ENCODE measurements at regions not wholly inside any gene's neighbourhood (a gene's known extent, or its start where the extent isn't known, plus 50 kb on each side); places are given as distances from the start of the nearest gene placed in this dataset.

GRCh38 chr9:102842423-102842822 is 152.7 kb upstream of the CYLC2 start:
- no peak overlapping the region for H3K4me3 ChIP-seq (ENCODE audit: insufficient read depth in 1 of 2, low read depth in 1 of 2, low read length in 2 of 2)
- no peaks in the 10 kb centered on the region for H3K9me3 ChIP-seq (ENCODE audit: control insufficient read depth, low read length)
- no peaks in the 10 kb centered on the region for H3K36me3 ChIP-seq (ENCODE audit: control insufficient read depth in 1 of 2, insufficient read depth in 2 of 2, low read depth in 1 of 2, low read length in 2 of 2)
- no peak overlapping the region for H3K14ac ChIP-seq (ENCODE audit: low read length in 2 of 2)
- no peaks in the 10 kb centered on the region for H3K27me3 ChIP-seq (ENCODE audit: control insufficient read depth in 1 of 2, insufficient read depth in 1 of 2, low read length in 2 of 2)
- no peak overlapping the region for H2BK120ac ChIP-seq (ENCODE audit: low read depth, low read length)
- H4K91ac ChIP-seq (ENCODE audit: low read length) = no peak overlapping the region
- no peak overlapping the region for H3K4me2 ChIP-seq (ENCODE audit: low read length, poor library complexity, severe bottlenecking)
- H2AFZ ChIP-seq (ENCODE audit: low read depth, low read length) = no peak overlapping the region
- H3K23ac ChIP-seq (ENCODE audit: low read length in 2 of 2) = no peak overlapping the region
- H3K27ac ChIP-seq (ENCODE audit: low read length, poor library complexity, severe bottlenecking) = no peak overlapping the region
- H4K8ac ChIP-seq (ENCODE audit: low read length) = no peak overlapping the region
- no peak overlapping the region for H3K4ac ChIP-seq (ENCODE audit: low read depth in 1 of 2, low read length in 2 of 2)
- H3K18ac ChIP-seq (ENCODE audit: low read depth in 1 of 2, low read length in 2 of 2) = no peak overlapping the region
- no CpG with 5 or more reads among the region's 2 CpGs for WGBS
- H2BK12ac ChIP-seq (ENCODE audit: low read length in 2 of 2) = no peak overlapping the region
- H3K9ac ChIP-seq (ENCODE audit: low read length) = no peak overlapping the region
- no peak for DNase-seq
- H2AK5ac ChIP-seq (ENCODE audit: low read length, severe bottlenecking) = no peak overlapping the region
- H2BK5ac ChIP-seq (ENCODE audit: low read depth, low read length, poor library complexity, severe bottlenecking) = no peak overlapping the region
- no peaks in the 10 kb centered on the region for H3K4me1 ChIP-seq (ENCODE audit: control insufficient read depth, insufficient read depth, low read depth, low read length)
- no peaks in the 10 kb centered on the region for H3K79me1 ChIP-seq (replicated peaks; ENCODE audit: low read length, poor library complexity, severe bottlenecking)
- H2BK15ac ChIP-seq (ENCODE audit: low read depth, poor library complexity, severe bottlenecking) = no peak overlapping the region

- WGBS = no CpG with 5 or more reads among the region's 2 CpGs
- H2BK15ac ChIP-seq (ENCODE audit: low read depth, poor library complexity, severe bottlenecking) = no peak overlapping the region
- H2BK5ac ChIP-seq (ENCODE audit: low read depth, low read length, poor library complexity, severe bottlenecking) = no peak overlapping the region
- no peak for DNase-seq
- H3K4ac ChIP-seq (ENCODE audit: low read depth in 1 of 2, low read length in 2 of 2) = no peak overlapping the region
- no peak overlapping the region for H3K4me3 ChIP-seq (ENCODE audit: insufficient read depth in 1 of 2, low read depth in 1 of 2, low read length in 2 of 2)
- no peak overlapping the region for H2AFZ ChIP-seq (ENCODE audit: low read depth, low read length)
- H3K9ac ChIP-seq (ENCODE audit: low read length) = no peak overlapping the region
- no peak overlapping the region for H2BK120ac ChIP-seq (ENCODE audit: low read depth, low read length)
- no peak overlapping the region for H3K27ac ChIP-seq (ENCODE audit: low read length, poor library complexity, severe bottlenecking)
- no peaks in the 10 kb centered on the region for H3K27me3 ChIP-seq (ENCODE audit: control insufficient read depth in 1 of 2, insufficient read depth in 1 of 2, low read length in 2 of 2)
- no peak overlapping the region for H3K4me2 ChIP-seq (ENCODE audit: low read length, poor library complexity, severe bottlenecking)
- no peak overlapping the region for H2AK5ac ChIP-seq (ENCODE audit: low read length, severe bottlenecking)
- no peak overlapping the region for H3K14ac ChIP-seq (ENCODE audit: low read length in 2 of 2)
- no peak overlapping the region for H3K23ac ChIP-seq (ENCODE audit: low read length in 2 of 2)
- H4K91ac ChIP-seq (ENCODE audit: low read length) = no peak overlapping the region
- no peaks in the 10 kb centered on the region for H3K4me1 ChIP-seq (ENCODE audit: control insufficient read depth, insufficient read depth, low read depth, low read length)
- H3K18ac ChIP-seq (ENCODE audit: low read depth in 1 of 2, low read length in 2 of 2) = no peak overlapping the region
- no peak overlapping the region for H2BK12ac ChIP-seq (ENCODE audit: low read length in 2 of 2)
- H3K9me3 ChIP-seq (ENCODE audit: control insufficient read depth, low read length) = no peaks in the 10 kb centered on the region
- H3K36me3 ChIP-seq (ENCODE audit: control insufficient read depth in 1 of 2, insufficient read depth in 2 of 2, low read depth in 1 of 2, low read length in 2 of 2) = no peaks in the 10 kb centered on the region
- no peak overlapping the region for H4K8ac ChIP-seq (ENCODE audit: low read length)
- no peaks in the 10 kb centered on the region for H3K79me1 ChIP-seq (replicated peaks; ENCODE audit: low read length, poor library complexity, severe bottlenecking)
Measured at GRCh38 chr9:102841376-102841775, 153.8 kb upstream of the CYLC2 start.

- Histone ChIP-seq H4K91ac (ENCODE audit: low read length) (no peak overlapping the region), H3K79me1 (replicated peaks; ENCODE audit: low read length, poor library complexity, severe bottlenecking) (no peaks in the 10 kb centered on the region), H4K8ac (ENCODE audit: low read length) (no peak overlapping the region), H3K4ac (ENCODE audit: low read depth in 1 of 2, low read length in 2 of 2) (no peak overlapping the region), H3K9ac (ENCODE audit: low read length) (no peak overlapping the region), H3K27ac (ENCODE audit: low read length, poor library complexity, severe bottlenecking) (no peak overlapping the region), H2BK12ac (ENCODE audit: low read length in 2 of 2) (no peak overlapping the region), H3K18ac (ENCODE audit: low read depth in 1 of 2, low read length in 2 of 2) (no peak overlapping the region), H3K9me3 (ENCODE audit: control insufficient read depth, low read length) (no peaks in the 10 kb centered on the region), H2BK5ac (ENCODE audit: low read depth, low read length, poor library complexity, severe bottlenecking) (no peak overlapping the region), H3K23ac (ENCODE audit: low read length in 2 of 2) (no peak overlapping the region), H3K4me1 (ENCODE audit: control insufficient read depth, insufficient read depth, low read depth, low read length) (no peaks in the 10 kb centered on the region), H2BK120ac (ENCODE audit: low read depth, low read length) (no peak overlapping the region), H3K4me3 (ENCODE audit: insufficient read depth in 1 of 2, low read depth in 1 of 2, low read length in 2 of 2) (no peak overlapping the region), H2AFZ (ENCODE audit: low read depth, low read length) (no peak overlapping the region), H2AK5ac (ENCODE audit: low read length, severe bottlenecking) (no peak overlapping the region), H3K36me3 (ENCODE audit: control insufficient read depth in 1 of 2, insufficient read depth in 2 of 2, low read depth in 1 of 2, low read length in 2 of 2) (no peaks in the 10 kb centered on the region), H3K27me3 (ENCODE audit: control insufficient read depth in 1 of 2, insufficient read depth in 1 of 2, low read length in 2 of 2) (no peaks in the 10 kb centered on the region), H2BK15ac (ENCODE audit: low read depth, poor library complexity, severe bottlenecking) (no peak overlapping the region), H3K14ac (ENCODE audit: low read length in 2 of 2) (no peak overlapping the region), H3K4me2 (ENCODE audit: low read length, poor library complexity, severe bottlenecking) (no peak overlapping the region)
- WGBS = 100% methylated on average over 1 of the region's 3 CpGs
- DNase-seq = no peak
Measured at GRCh38 chr9:102840335-102840734, 154.8 kb upstream of the CYLC2 start.

- no peak overlapping the region for H3K23ac ChIP-seq (ENCODE audit: low read length in 2 of 2)
- DNase-seq = no peak
- H3K36me3 ChIP-seq (ENCODE audit: control insufficient read depth in 1 of 2, insufficient read depth in 2 of 2, low read depth in 1 of 2, low read length in 2 of 2) = no peaks in the 10 kb centered on the region
- no peak overlapping the region for H3K9ac ChIP-seq (ENCODE audit: low read length)
- H2BK12ac ChIP-seq (ENCODE audit: low read length in 2 of 2) = no peak overlapping the region
- H2BK120ac ChIP-seq (ENCODE audit: low read depth, low read length) = no peak overlapping the region
- H3K27ac ChIP-seq (ENCODE audit: low read length, poor library complexity, severe bottlenecking) = no peak overlapping the region
- no peak overlapping the region for H4K8ac ChIP-seq (ENCODE audit: low read length)
- H2AFZ ChIP-seq (ENCODE audit: low read depth, low read length) = no peak overlapping the region
- H3K18ac ChIP-seq (ENCODE audit: low read depth in 1 of 2, low read length in 2 of 2) = no peak overlapping the region
- 64% methylated on average over 3 of the region's 3 CpGs for WGBS
- no peak overlapping the region for H2BK15ac ChIP-seq (ENCODE audit: low read depth, poor library complexity, severe bottlenecking)
- no peaks in the 10 kb centered on the region for H3K4me1 ChIP-seq (ENCODE audit: control insufficient read depth, insufficient read depth, low read depth, low read length)
- no peaks in the 10 kb centered on the region for H3K27me3 ChIP-seq (ENCODE audit: control insufficient read depth in 1 of 2, insufficient read depth in 1 of 2, low read length in 2 of 2)
- H4K91ac ChIP-seq (ENCODE audit: low read length) = no peak overlapping the region
- H3K9me3 ChIP-seq (ENCODE audit: control insufficient read depth, low read length) = no peaks in the 10 kb centered on the region
- H2AK5ac ChIP-seq (ENCODE audit: low read length, severe bottlenecking) = no peak overlapping the region
- H3K4ac ChIP-seq (ENCODE audit: low read depth in 1 of 2, low read length in 2 of 2) = no peak overlapping the region
- H2BK5ac ChIP-seq (ENCODE audit: low read depth, low read length, poor library complexity, severe bottlenecking) = no peak overlapping the region
- no peaks in the 10 kb centered on the region for H3K79me1 ChIP-seq (replicated peaks; ENCODE audit: low read length, poor library complexity, severe bottlenecking)
- H3K14ac ChIP-seq (ENCODE audit: low read length in 2 of 2) = no peak overlapping the region
- H3K4me2 ChIP-seq (ENCODE audit: low read length, poor library complexity, severe bottlenecking) = no peak overlapping the region
- H3K4me3 ChIP-seq (ENCODE audit: insufficient read depth in 1 of 2, low read depth in 1 of 2, low read length in 2 of 2) = no peak overlapping the region
Measured at GRCh38 chr9:102832814-102833213, 162.3 kb upstream of the CYLC2 start.
